ENCODE measurements at regions not wholly inside any gene's neighbourhood (a gene's known extent, or its start where the extent isn't known, plus 50 kb on each side); places are given as distances from the start of the nearest gene placed in this dataset.

DNA sequence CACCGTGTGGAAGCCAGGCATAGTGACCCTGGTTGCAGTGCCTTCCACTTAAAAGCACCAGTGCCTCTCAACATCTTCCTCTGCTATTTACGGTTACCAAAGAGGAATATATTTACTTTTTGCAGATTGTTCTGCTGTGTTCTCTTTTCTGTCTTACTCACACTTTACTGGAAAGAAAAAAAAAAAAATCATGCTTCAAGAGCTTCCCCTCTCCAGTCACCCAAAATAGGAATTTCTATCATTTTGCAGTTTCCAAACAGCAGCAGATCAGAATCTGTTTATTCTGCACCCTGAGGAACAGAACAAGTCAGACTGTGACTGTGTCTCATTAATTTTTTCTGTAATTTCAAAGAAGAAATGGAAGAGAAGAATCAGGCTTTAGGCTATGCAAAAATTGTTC, 96.1 kb downstream of the KCNJ2 start:
- H3K9me3 ChIP-seq (ENCODE audit: control insufficient read depth in 1 of 2, low read length in 2 of 2) = no peaks in the 10 kb centered on the region
- ChIA-PET CTCF (ENCODE audit: partially characterized antibody) (no interaction called here), POLR2A (ENCODE audit: partially characterized antibody) (no interaction called here)
- no peaks in the 10 kb centered on the region for H3K27me3 ChIP-seq (ENCODE audit: insufficient read depth, low read length)
- H3K4me1 Mint-ChIP-seq = no peaks in the 10 kb centered on the region
- no peak overlapping the region for H3K4me3 Mint-ChIP-seq
- no peak overlapping the region for H3K4me3 ChIP-seq (ENCODE audit: low read length in 2 of 2)
- DNase-seq = no peak
- H3K27me3 Mint-ChIP-seq = no peaks in the 10 kb centered on the region
- no peak overlapping the region for H3K27ac ChIP-seq (ENCODE audit: low read depth, low read length)
- intact Hi-C loops (cut with micrococcal nuclease) = no loop called here
- no peak overlapping the region for H3K27ac Mint-ChIP-seq
- no peaks in the 10 kb centered on the region for H3K4me1 ChIP-seq (ENCODE audit: insufficient read depth, low read length)
- H3K36me3 Mint-ChIP-seq = no peaks in the 10 kb centered on the region
- peaks cover 0 to 4% (median 0%) of the 10 kb centered on the region in 8 donors for H3K9me3 Mint-ChIP-seq
- no peaks in the 10 kb centered on the region for H3K36me3 ChIP-seq (ENCODE audit: insufficient read depth, low read length)

DNA sequence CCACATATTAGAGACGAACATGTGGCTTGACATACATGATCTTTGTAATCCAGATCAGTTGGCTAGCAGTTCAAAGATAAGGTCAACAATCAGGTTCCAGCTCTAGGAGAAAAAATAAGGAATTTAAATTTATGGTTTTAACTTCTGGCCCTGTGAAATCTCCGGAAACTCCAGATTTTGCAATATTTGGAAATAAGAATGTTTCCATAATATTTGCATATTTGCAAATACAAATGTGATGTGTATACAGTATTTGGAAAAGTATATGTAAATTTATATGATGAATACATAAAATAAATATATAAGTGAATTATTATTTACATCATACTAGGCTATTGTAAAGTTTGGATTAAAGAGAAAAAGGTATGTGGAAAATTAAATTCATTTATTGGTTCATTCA, 97.1 kb downstream of the KCNJ2 start:
- Mint-ChIP-seq H3K9me3 (peaks cover 0 to 4% (median 0%) of the 10 kb centered on the region in 8 donors), H3K4me1 (no peaks in the 10 kb centered on the region), H3K27me3 (no peaks in the 10 kb centered on the region), H3K4me3 (no peak overlapping the region), H3K27ac (no peak overlapping the region), H3K36me3 (no peaks in the 10 kb centered on the region)
- Histone ChIP-seq H3K36me3 (ENCODE audit: insufficient read depth, low read length) (no peaks in the 10 kb centered on the region), H3K27me3 (ENCODE audit: insufficient read depth, low read length) (no peaks in the 10 kb centered on the region), H3K4me3 (ENCODE audit: low read length in 2 of 2) (no peak overlapping the region), H3K9me3 (ENCODE audit: control insufficient read depth in 1 of 2, low read length in 2 of 2) (no peaks in the 10 kb centered on the region), H3K27ac (ENCODE audit: low read depth, low read length) (no peak overlapping the region), H3K4me1 (ENCODE audit: insufficient read depth, low read length) (no peaks in the 10 kb centered on the region)
- no peak for DNase-seq
- intact Hi-C loops (cut with micrococcal nuclease) = no loop called here
- CTCF ChIA-PET (ENCODE audit: partially characterized antibody) = no interaction called here
- POLR2A ChIA-PET (ENCODE audit: partially characterized antibody) = no interaction called here

DNA sequence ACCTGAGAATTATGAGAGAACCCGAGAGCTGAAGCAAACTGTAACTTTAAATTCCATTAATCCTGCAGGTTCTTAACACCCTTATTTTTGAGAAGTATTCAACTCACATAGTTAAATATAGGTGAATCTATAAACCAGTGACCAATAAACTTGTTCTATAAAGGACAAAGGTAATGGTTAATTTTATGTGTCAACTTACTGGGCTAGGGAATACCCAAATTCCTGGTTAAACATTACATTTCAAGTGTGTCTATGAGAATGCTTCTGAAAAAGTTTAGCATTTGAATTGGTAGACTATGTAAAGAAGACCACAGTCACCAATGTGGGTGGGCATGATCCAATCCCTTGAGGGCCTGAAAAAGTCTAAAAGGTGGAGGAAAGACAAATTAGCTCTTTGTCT, 99.1 kb downstream of the KCNJ2 start:
- no peak overlapping the region for H3K27ac ChIP-seq (ENCODE audit: low read depth, low read length)
- no peaks in the 10 kb centered on the region for H3K27me3 Mint-ChIP-seq
- H3K4me3 Mint-ChIP-seq = no peak overlapping the region
- H3K4me1 Mint-ChIP-seq = no peaks in the 10 kb centered on the region
- no peaks in the 10 kb centered on the region for H3K9me3 ChIP-seq (ENCODE audit: control insufficient read depth in 1 of 2, low read length in 2 of 2)
- H3K36me3 ChIP-seq (ENCODE audit: insufficient read depth, low read length) = no peaks in the 10 kb centered on the region
- DNase-seq = no peak
- H3K4me1 ChIP-seq (ENCODE audit: insufficient read depth, low read length) = no peaks in the 10 kb centered on the region
- peaks cover 0 to 4% (median 0%) of the 10 kb centered on the region in 8 donors for H3K9me3 Mint-ChIP-seq
- H3K4me3 ChIP-seq (ENCODE audit: low read length in 2 of 2) = no peak overlapping the region
- H3K27ac Mint-ChIP-seq = no peak overlapping the region
- H3K27me3 ChIP-seq (ENCODE audit: insufficient read depth, low read length) = no peaks in the 10 kb centered on the region
- CTCF ChIA-PET (ENCODE audit: partially characterized antibody) = no interaction called here
- intact Hi-C loops (cut with micrococcal nuclease) = no loop called here
- POLR2A ChIA-PET (ENCODE audit: partially characterized antibody) = no interaction called here
- H3K36me3 Mint-ChIP-seq = no peaks in the 10 kb centered on the region

DNA sequence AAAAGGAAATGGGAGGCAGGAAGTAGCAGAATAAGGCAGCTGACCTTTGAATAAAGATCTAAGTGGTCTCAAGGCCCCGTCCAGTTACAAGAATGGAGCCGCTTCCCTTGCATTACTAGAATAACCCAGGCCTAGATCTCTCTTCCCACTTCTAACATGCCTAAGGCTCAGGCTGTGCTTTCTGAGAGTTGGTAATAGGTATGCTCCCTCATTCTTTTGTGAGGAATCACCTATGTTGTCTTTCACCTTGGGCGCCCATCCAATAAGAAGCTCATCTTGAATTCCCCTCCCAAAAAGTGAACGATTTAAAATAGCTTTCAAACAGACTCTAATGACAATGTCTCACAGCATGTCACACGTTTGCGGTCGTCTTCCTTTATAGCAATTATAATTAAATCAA, 101.2 kb downstream of the KCNJ2 start:
- H3K36me3 Mint-ChIP-seq = no peaks in the 10 kb centered on the region
- POLR2A ChIA-PET (ENCODE audit: partially characterized antibody) = no interaction called here
- CTCF ChIA-PET (ENCODE audit: partially characterized antibody) = interaction anchor here (1.5 kb wide), 1 partner anchor 26 kb away, joined by 3 read pairs; no protein-coding TSS in a partner anchor

DNA sequence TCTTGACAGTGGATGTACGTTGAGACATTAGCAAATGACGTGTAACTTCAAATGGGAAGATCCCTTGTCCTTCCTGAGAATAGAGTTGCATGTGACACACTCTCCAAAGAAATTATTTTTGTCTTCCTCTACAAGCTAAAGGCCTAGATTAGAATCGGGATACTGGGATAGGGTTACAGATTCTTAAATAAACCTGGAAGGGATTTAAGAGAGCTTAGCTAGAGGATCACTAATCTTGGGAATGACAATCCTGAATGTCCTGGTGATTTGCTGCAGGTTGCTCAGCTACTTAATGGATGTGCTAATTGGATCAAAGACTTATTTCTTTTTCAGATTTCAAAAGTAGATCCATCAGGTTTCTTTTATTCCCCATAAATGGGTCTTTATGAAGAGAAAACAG, 101.9 kb downstream of the KCNJ2 start:
- Histone ChIP-seq H3K27ac (ENCODE audit: low read depth, low read length) (no peak overlapping the region), H3K36me3 (ENCODE audit: insufficient read depth, low read length) (no peaks in the 10 kb centered on the region), H3K27me3 (ENCODE audit: insufficient read depth, low read length) (no peaks in the 10 kb centered on the region), H3K9me3 (ENCODE audit: control insufficient read depth in 1 of 2, low read length in 2 of 2) (no peaks in the 10 kb centered on the region), H3K4me1 (ENCODE audit: insufficient read depth, low read length) (no peaks in the 10 kb centered on the region), H3K4me3 (ENCODE audit: low read length in 2 of 2) (no peak overlapping the region)
- no peaks in the 10 kb centered on the region for H3K36me3 Mint-ChIP-seq
- H3K9me3 Mint-ChIP-seq = peaks cover 0 to 2% (median 0%) of the 10 kb centered on the region in 8 donors
- H3K27ac Mint-ChIP-seq = no peak overlapping the region
- H3K27me3 Mint-ChIP-seq = no peaks in the 10 kb centered on the region
- intact Hi-C loops (cut with micrococcal nuclease) = no loop called here
- no peak for DNase-seq
- no peak overlapping the region for H3K4me3 Mint-ChIP-seq
- ChIA-PET CTCF (ENCODE audit: partially characterized antibody) (interaction anchor here (1.5 kb wide), 1 partner anchor 27 kb away, joined by 3 read pairs; no protein-coding TSS in a partner anchor), POLR2A (ENCODE audit: partially characterized antibody) (no interaction called here)
- no peaks in the 10 kb centered on the region for H3K4me1 Mint-ChIP-seq

More for the DNA sequence above, 101.2 kb downstream of the KCNJ2 start:
- Histone ChIP-seq H3K27me3 (ENCODE audit: insufficient read depth, low read length) (no peaks in the 10 kb centered on the region), H3K36me3 (ENCODE audit: insufficient read depth, low read length) (no peaks in the 10 kb centered on the region), H3K9me3 (ENCODE audit: control insufficient read depth in 1 of 2, low read length in 2 of 2) (no peaks in the 10 kb centered on the region), H3K4me3 (ENCODE audit: low read length in 2 of 2) (no peak overlapping the region), H3K27ac (ENCODE audit: low read depth, low read length) (no peak overlapping the region), H3K4me1 (ENCODE audit: insufficient read depth, low read length) (no peaks in the 10 kb centered on the region)
- no peak overlapping the region for H3K4me3 Mint-ChIP-seq
- H3K4me1 Mint-ChIP-seq = no peaks in the 10 kb centered on the region
- DNase-seq = no peak
- H3K9me3 Mint-ChIP-seq = peaks cover 0 to 2% (median 0%) of the 10 kb centered on the region in 8 donors
- intact Hi-C loops (cut with micrococcal nuclease) = no loop called here
- H3K27ac Mint-ChIP-seq = no peak overlapping the region
- H3K27me3 Mint-ChIP-seq = no peaks in the 10 kb centered on the region

DNA sequence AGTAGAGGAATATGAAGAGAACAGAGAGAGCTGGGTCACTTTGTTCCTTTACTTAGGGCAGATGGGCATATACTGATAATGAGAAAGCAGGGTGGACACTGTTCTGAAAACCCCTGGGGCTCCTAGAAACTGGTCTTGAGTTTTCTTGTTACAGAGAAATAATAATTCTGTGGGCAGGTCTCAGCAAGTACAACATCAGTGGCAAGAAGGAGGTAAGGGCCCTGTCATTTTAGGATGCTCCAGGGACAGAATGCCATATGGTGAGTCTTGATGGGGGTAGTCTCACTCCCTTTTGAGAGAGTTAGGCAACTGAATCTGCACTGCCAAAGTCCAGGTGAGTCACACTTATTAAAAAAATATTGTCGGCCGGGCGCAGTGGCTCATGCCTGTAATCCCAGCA, 102.3 kb downstream of the KCNJ2 start:
- Histone ChIP-seq H3K36me3 (ENCODE audit: insufficient read depth, low read length) (no peaks in the 10 kb centered on the region), H3K4me3 (ENCODE audit: low read length in 2 of 2) (no peak overlapping the region), H3K27ac (ENCODE audit: low read depth, low read length) (no peak overlapping the region), H3K9me3 (ENCODE audit: control insufficient read depth in 1 of 2, low read length in 2 of 2) (no peaks in the 10 kb centered on the region), H3K27me3 (ENCODE audit: insufficient read depth, low read length) (no peaks in the 10 kb centered on the region), H3K4me1 (ENCODE audit: insufficient read depth, low read length) (no peaks in the 10 kb centered on the region)
- H3K36me3 Mint-ChIP-seq = no peaks in the 10 kb centered on the region
- ChIA-PET POLR2A (ENCODE audit: partially characterized antibody) (no interaction called here), CTCF (ENCODE audit: partially characterized antibody) (interaction anchor here (1.5 kb wide), 1 partner anchor 28 kb away, joined by 3 read pairs; no protein-coding TSS in a partner anchor)
- H3K4me1 Mint-ChIP-seq = no peaks in the 10 kb centered on the region
- intact Hi-C loops (cut with micrococcal nuclease) = no loop called here
- no peaks in the 10 kb centered on the region for H3K27me3 Mint-ChIP-seq
- no peak for DNase-seq
- H3K4me3 Mint-ChIP-seq = no peak overlapping the region
- H3K27ac Mint-ChIP-seq = no peak overlapping the region
- H3K9me3 Mint-ChIP-seq = peaks cover 0 to 2% (median 0%) of the 10 kb centered on the region in 8 donors

DNA sequence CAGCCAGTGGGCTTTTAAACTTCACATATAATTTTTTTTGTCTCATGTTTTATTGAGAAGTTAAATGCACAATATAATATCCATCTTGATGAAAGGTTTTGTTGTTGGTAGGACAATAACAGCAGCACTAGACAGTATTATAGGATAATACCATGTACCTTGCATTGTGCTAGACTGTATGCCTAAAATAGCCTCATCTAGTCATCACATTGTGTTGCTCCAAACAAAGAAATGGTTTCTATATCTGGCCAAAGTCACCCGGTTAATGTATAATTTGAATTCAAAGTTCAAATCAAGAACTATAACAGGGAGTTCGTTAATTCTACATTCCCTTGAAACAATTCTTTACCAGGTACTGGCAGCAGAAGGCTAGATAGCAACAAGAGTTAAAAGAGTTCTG, 104.9 kb downstream of the KCNJ2 start:
- H3K4me1 ChIP-seq (ENCODE audit: insufficient read depth, low read length) = no peaks in the 10 kb centered on the region
- no peak overlapping the region for H3K4me3 Mint-ChIP-seq
- H3K9me3 Mint-ChIP-seq = no peaks in the 10 kb centered on the region
- H3K4me1 Mint-ChIP-seq = no peaks in the 10 kb centered on the region
- no peak overlapping the region for H3K27ac Mint-ChIP-seq
- no peaks in the 10 kb centered on the region for H3K27me3 Mint-ChIP-seq
- ChIA-PET CTCF (ENCODE audit: partially characterized antibody) (no interaction called here), POLR2A (ENCODE audit: partially characterized antibody) (no interaction called here)
- no peak for DNase-seq
- H3K27me3 ChIP-seq (ENCODE audit: insufficient read depth, low read length) = no peaks in the 10 kb centered on the region
- no peak overlapping the region for H3K4me3 ChIP-seq (ENCODE audit: low read length in 2 of 2)
- H3K27ac ChIP-seq (ENCODE audit: low read depth, low read length) = no peak overlapping the region
- intact Hi-C loops (cut with micrococcal nuclease) = no loop called here
- no peaks in the 10 kb centered on the region for H3K36me3 Mint-ChIP-seq
- no peaks in the 10 kb centered on the region for H3K9me3 ChIP-seq (ENCODE audit: control insufficient read depth in 1 of 2, low read length in 2 of 2)
- H3K36me3 ChIP-seq (ENCODE audit: insufficient read depth, low read length) = no peaks in the 10 kb centered on the region

DNA sequence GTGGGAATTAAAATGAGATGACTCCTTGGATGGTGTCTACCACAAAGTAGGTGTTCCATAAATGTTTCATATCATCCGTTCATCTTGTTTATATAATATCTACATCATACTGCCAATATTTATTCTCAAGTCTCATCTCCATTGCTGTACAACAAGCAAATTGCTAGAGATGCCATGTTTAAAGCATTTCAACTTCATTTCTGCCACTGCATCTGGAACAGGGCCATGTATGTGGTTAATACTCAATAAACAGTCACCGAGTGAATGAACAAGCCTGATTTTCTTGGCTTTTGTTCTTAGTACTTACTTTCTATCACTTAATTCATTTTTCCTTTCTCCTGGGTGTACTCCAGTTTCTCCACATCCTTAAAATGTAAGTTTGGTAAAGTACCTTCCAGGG, 107.6 kb downstream of the KCNJ2 start:
- Mint-ChIP-seq H3K36me3 (no peaks in the 10 kb centered on the region), H3K4me1 (no peaks in the 10 kb centered on the region), H3K4me3 (no peak overlapping the region), H3K27me3 (peaks cover 0 to 1% of the 10 kb centered on the region in 2 donors), H3K9me3 (peaks cover 0 to 3% (median 0%) of the 10 kb centered on the region in 8 donors), H3K27ac (no peak overlapping the region)
- no peaks in the 10 kb centered on the region for H3K4me1 ChIP-seq (ENCODE audit: insufficient read depth, low read length)
- intact Hi-C loops (cut with micrococcal nuclease) = no loop called here
- ChIA-PET POLR2A (ENCODE audit: partially characterized antibody) (no interaction called here), CTCF (ENCODE audit: partially characterized antibody) (no interaction called here)
- DNase-seq = no peak
- H3K9me3 ChIP-seq (ENCODE audit: control insufficient read depth in 1 of 2, low read length in 2 of 2) = no peaks in the 10 kb centered on the region
- H3K27me3 ChIP-seq (ENCODE audit: insufficient read depth, low read length) = no peaks in the 10 kb centered on the region
- no peak overlapping the region for H3K4me3 ChIP-seq (ENCODE audit: low read length in 2 of 2)
- H3K27ac ChIP-seq (ENCODE audit: low read depth, low read length) = no peak overlapping the region
- H3K36me3 ChIP-seq (ENCODE audit: insufficient read depth, low read length) = no peaks in the 10 kb centered on the region

All from CD4-positive, alpha-beta memory T cell (primary cell).